AG09319 (cell line): ENCODE measurements at regions not wholly inside any gene's neighbourhood (a gene's known extent, or its start where the extent isn't known, plus 50 kb on each side); places are given as distances from the start of the nearest gene placed in this dataset.
"Not testable (repeated sequence)": the region's sequence is repeated elsewhere in the genome, so short reads cannot be mapped to it uniquely, and the experiment has no call there.

ENCODE experiments used
- DNase-seq: peaks from one replicate; pipeline ENCODE4 v3.0.0-alpha.2; 2010; ENCODE audit warnings: low read depth; ENCODE audit errors: extremely low read depth
- CTCF ChIP-seq: IDR thresholded peaks from 2 replicates; pipeline ENCODE4 v1.5.1; 2011; ENCODE audit warnings: low read depth, mild to moderate bottlenecking, inconsistent platforms, low read length, moderate library complexity

GRCh38 chr14:30402846-30403245 lies 156.1 kb upstream of the G2E3 start:
- no peak for TF ChIP-seq CTCF
- DNase-seq = no peak

DNA sequence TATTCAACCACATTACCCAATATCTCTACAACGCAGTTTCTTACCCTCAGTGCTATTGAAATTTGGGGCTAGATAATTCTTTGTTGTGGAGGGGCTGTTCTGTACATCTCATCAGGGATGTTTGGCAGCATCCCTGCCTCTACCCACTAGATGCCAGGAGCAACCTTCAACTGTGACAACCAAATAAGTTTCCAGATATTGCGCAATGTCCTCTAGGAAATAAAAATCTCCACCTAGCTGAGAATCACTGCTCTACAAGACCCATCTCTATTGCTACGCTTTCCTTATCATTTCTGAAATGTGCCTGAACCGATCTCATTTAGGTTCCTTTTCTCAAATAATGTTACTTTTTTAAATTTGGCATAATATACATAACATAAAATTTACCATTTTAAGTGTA lies 155.2 kb upstream of the G2E3 start:
- no peak for DNase-seq
- TF ChIP-seq CTCF = no peak

- not testable (repeated sequence) for DNase-seq
Measured at GRCh38 chr14:30409508-30410015, 149.4 kb upstream of the G2E3 start.

DNA sequence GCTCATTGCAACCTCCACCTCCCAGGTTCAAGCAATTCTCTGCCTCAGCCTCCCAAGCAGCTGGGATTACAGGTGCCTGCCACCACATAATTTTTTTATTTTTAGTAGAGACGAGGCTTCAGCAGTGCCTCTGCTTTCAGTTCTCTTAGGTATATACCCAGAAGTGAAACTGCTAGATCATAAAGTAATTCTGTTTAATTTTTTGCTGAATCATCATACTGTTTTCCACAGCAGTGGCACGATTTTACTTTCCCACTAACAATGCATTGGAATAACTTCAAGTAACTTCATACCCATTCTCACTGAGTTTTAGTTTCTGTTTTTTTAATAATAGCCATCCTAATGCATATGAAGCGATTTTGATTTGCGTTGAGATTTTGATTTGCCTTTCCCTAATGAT lies 148.0 kb upstream of the G2E3 start:
- no peak for DNase-seq
- TF ChIP-seq CTCF = no peak

DNA sequence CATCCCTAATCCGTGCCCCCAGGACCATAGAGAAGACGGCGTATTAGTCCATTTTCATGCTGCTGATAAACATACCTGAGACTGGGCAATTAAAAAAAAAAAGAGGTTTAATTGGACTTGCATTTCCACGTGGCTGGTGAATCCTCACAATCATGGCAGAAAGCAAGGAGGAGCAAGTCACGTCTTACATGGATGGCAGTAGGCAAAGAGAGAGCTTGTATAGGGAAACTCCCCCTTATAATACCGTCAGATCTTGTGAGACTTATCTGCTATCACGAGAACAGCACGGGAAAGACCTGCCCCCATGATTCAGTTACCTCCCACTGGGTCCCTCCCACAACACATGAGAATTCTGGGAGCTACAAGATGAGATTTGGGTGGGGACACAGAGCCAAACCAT lies 145.8 kb upstream of the G2E3 start:
- not testable (repeated sequence) for DNase-seq

GRCh38 chr14:30417121-30417520 lies 141.8 kb upstream of the G2E3 start:
- no peak for DNase-seq
- TF ChIP-seq CTCF = no peak

- DNase-seq = no peak
- no peak for TF ChIP-seq CTCF
Measured at GRCh38 chr14:30417999-30418398, 141.0 kb upstream of the G2E3 start.

GRCh38 chr14:30419037-30419436 lies 139.9 kb upstream of the G2E3 start:
- TF ChIP-seq CTCF = no peak
- DNase-seq = no peak

- no peak for TF ChIP-seq CTCF
- DNase-seq = no peak
Measured at GRCh38 chr14:30420515-30420914, 138.4 kb upstream of the G2E3 start.
